Caco-2 (cell line): ENCODE measurements at regions not wholly inside any gene's neighbourhood (a gene's known extent, or its start where the extent isn't known, plus 50 kb on each side); places are given as distances from the start of the nearest gene placed in this dataset.

Experiments used
- BruUV-seq: library from RNA; stranded (reverse); fragments of 400-500 nt; replicated peaks from 2 replicates; lab custom pipeline; 2021; lab: Mats Ljungman, UMichigan
- CTCF ChIA-PET: fragments of 300-600 bp; sonication (Branson Sonifier 250); formaldehyde crosslinking; loops from one replicate; lab custom pipeline; 2022; ENCODE audit warnings: antibody characterized with exemption; lab: Charles Lee
- POLR2A ChIA-PET: fragments of 300-600 bp; sonication (Branson Sonifier 250); formaldehyde crosslinking; loops from one replicate; lab custom pipeline; 2022; ENCODE audit warnings: antibody characterized with exemption; lab: Charles Lee
- DNase-seq, 2 experiments: peaks; one replicate each; pipeline versions ENCODE4 v3.0.0 to v3.0.0-alpha.2; 2020 to 2022
- H3K27me3 ChIP-seq: replicated peaks from 2 replicates; pipeline ENCODE4 v1.6.0; 2011; ENCODE audit warnings: low read length; ENCODE audit not compliant: control insufficient read depth, insufficient read depth
- H3K36me3 ChIP-seq: 2 replicates; pipeline ENCODE4 v1.5.1; 2011; ENCODE audit warnings: low read length; ENCODE audit not compliant: control insufficient read depth, insufficient read depth
- H3K4me1 ChIP-seq: fragments of 250-450 bp; sonication (Bioruptor Pico); 2 replicates; pipeline ENCODE4 v1.5.1; 2020; ENCODE audit warnings: mild to moderate bottlenecking
- H3K4me3 ChIP-seq: 2 replicates; pipeline ENCODE4 v1.5.1; 2011; ENCODE audit warnings: low read depth, mild to moderate bottlenecking, control low read depth, low read length
- H3K9me3 ChIP-seq: fragments of 250-450 bp; sonication (Bioruptor Pico); 2 replicates; pipeline ENCODE4 v1.5.1; 2020; ENCODE audit warnings: mild to moderate bottlenecking, moderate library complexity
- H3K27ac Mint-ChIP-seq: one replicate; pipeline ENCODE4 v1.8.0; 2022; ENCODE audit warnings: mixed read lengths; ENCODE audit not compliant: unreplicated experiment
- H3K27me3 Mint-ChIP-seq: one replicate; pipeline ENCODE4 v1.8.0; 2022; ENCODE audit warnings: mixed read lengths; ENCODE audit not compliant: insufficient read depth, unreplicated experiment
- H3K36me3 Mint-ChIP-seq: one replicate; pipeline ENCODE4 v1.8.0; 2022; ENCODE audit warnings: mild to moderate bottlenecking, mixed read lengths; ENCODE audit not compliant: insufficient read depth, unreplicated experiment
- H3K4me1 Mint-ChIP-seq: one replicate; pipeline ENCODE4 v1.8.0; 2022; ENCODE audit warnings: low read depth, mixed read lengths; ENCODE audit not compliant: unreplicated experiment
- H3K4me3 Mint-ChIP-seq: one replicate; pipeline ENCODE4 v1.8.0; 2022; ENCODE audit warnings: mild to moderate bottlenecking, moderate library complexity, mixed read lengths; ENCODE audit not compliant: unreplicated experiment
- H3K9me3 Mint-ChIP-seq: one replicate; pipeline ENCODE4 v1.8.0; 2022; ENCODE audit warnings: mixed read lengths; ENCODE audit not compliant: unreplicated experiment
- intact Hi-C: fragments of 100-400 bp; cut with micrococcal nuclease; formaldehyde crosslinking; loops from one replicate; pipeline ENCODE4 v1.10.0; 2022; ENCODE audit not compliant: unreplicated experiment
- TF ChIP-seq, protein P1 (sequence below), 2 experiments: fragments of 200-600 bp in 1 of 2; IDR thresholded peaks; 1 replicate in 1 of 2; 2 replicates in 1 of 2; pipeline versions ENCODE4 v1.5.1 to v1.8.0; 2011 to 2022; ENCODE audit warnings: antibody characterized with exemption in 1 of 2, control low read depth in 1 of 2, inconsistent platforms in 1 of 2, low read depth in 1 of 2, low read length in 1 of 2, mild to moderate bottlenecking in 1 of 2, moderate library complexity in 1 of 2; ENCODE audit not compliant: insufficient read depth in 1 of 2, severe bottlenecking in 1 of 2, unreplicated experiment in 1 of 2

DNA sequence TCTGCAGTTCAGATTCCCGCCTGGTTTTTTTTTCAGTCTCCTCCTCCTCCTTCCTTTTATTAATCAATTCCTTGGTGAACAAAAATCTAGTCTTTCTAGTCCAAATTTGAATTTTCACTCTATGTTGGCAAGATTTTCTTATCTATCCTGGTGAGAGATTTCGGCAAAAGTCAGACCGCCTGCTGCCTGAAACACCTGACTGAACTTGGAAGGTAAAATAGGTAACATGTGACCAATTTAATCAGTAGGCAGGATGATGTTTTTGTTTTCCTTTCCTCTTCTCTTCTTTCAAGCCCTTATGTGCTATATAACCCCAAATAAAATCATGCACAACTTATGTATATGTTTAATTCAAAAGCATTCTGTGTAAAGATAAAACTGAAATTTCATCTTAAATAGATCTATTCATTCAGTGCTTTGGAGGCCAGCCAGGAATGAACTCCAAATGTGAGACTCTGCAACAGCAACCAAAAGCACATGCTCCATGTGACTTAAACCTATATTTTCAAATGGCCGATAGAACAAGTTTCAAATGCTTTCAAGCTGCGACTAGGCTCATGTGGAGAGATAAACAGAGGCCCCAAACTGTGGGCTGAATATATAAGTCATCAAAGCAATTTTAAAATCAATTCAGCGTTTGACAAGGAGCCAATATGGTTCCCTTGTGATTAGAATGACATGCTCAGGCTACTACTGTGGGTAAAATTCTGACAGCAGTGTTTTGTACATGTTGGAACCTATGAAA, 100.4 kb upstream of the SEMA6A start:
- no peaks in the 10 kb centered on the region for H3K27me3 ChIP-seq
- Mint-ChIP-seq H3K9me3 (peaks cover 11% of the 10 kb centered on the region), H3K27me3 (no peaks in the 10 kb centered on the region), H3K36me3 (no peaks in the 10 kb centered on the region), H3K4me3 (no peak overlapping the region), H3K4me1 (peaks cover 8% of the 10 kb centered on the region), H3K27ac (no peak overlapping the region)
- no peak for DNase-seq
- no peaks in the 10 kb centered on the region for H3K36me3 ChIP-seq
- no peak overlapping the region for H3K4me3 ChIP-seq
- POLR2A ChIA-PET = no interaction called here
- intact Hi-C loops = no loop called here
- peaks cover 17% of the 10 kb centered on the region for H3K4me1 ChIP-seq
- CTCF ChIA-PET = no interaction called here
- no TSS peak for BruUV-seq
- TF ChIP-seq, protein P1, sequence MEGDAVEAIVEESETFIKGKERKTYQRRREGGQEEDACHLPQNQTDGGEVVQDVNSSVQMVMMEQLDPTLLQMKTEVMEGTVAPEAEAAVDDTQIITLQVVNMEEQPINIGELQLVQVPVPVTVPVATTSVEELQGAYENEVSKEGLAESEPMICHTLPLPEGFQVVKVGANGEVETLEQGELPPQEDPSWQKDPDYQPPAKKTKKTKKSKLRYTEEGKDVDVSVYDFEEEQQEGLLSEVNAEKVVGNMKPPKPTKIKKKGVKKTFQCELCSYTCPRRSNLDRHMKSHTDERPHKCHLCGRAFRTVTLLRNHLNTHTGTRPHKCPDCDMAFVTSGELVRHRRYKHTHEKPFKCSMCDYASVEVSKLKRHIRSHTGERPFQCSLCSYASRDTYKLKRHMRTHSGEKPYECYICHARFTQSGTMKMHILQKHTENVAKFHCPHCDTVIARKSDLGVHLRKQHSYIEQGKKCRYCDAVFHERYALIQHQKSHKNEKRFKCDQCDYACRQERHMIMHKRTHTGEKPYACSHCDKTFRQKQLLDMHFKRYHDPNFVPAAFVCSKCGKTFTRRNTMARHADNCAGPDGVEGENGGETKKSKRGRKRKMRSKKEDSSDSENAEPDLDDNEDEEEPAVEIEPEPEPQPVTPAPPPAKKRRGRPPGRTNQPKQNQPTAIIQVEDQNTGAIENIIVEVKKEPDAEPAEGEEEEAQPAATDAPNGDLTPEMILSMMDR (IDR thresholded peaks at IDR 0.05; ENCODE audit: insufficient read depth in 1 of 2, low read depth in 1 of 2, low read length in 1 of 2, severe bottlenecking in 1 of 2, unreplicated experiment in 1 of 2) = no peak
- no peaks in the 10 kb centered on the region; the same call in 1 of the 2 replicates for H3K9me3 ChIP-seq

DNA sequence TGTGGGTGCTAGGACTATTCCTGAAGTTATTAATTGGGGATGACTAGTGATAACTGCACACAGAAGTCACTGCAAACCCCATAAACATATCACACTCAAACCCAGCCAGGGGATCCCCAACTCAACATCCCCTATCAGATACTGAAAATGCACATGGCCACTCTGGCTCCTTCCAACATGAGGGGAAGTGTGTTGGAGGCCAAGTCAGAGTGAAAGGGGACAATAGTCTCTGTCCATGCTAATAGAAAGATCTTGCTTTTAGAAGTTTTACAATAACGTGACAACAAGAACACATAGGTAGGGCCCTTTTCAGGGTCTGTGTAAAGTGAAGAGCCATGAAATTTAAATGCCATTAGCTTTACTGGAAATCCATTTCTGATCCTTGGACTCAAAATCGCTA, 98.8 kb upstream of the SEMA6A start:
- Histone ChIP-seq H3K4me1 (peaks cover 25% of the 10 kb centered on the region), H3K4me3 (no peak overlapping the region), H3K9me3 (no peaks in the 10 kb centered on the region), H3K27me3 (no peaks in the 10 kb centered on the region), H3K36me3 (no peaks in the 10 kb centered on the region)
- H3K27me3 Mint-ChIP-seq = no peaks in the 10 kb centered on the region
- H3K36me3 Mint-ChIP-seq = no peaks in the 10 kb centered on the region
- BruUV-seq = no TSS peak
- no peak overlapping the region for H3K27ac Mint-ChIP-seq
- TF ChIP-seq, protein P1 (IDR thresholded peaks at IDR 0.05; ENCODE audit: insufficient read depth in 1 of 2, low read depth in 1 of 2, low read length in 1 of 2, severe bottlenecking in 1 of 2, unreplicated experiment in 1 of 2) = no peak
- DNase-seq = no peak
- no peak overlapping the region for H3K4me3 Mint-ChIP-seq
- ChIA-PET CTCF (no interaction called here), POLR2A (no interaction called here)
- peaks cover 11% of the 10 kb centered on the region for H3K9me3 Mint-ChIP-seq
- intact Hi-C loops = no loop called here
- peaks cover 8% of the 10 kb centered on the region for H3K4me1 Mint-ChIP-seq

DNA sequence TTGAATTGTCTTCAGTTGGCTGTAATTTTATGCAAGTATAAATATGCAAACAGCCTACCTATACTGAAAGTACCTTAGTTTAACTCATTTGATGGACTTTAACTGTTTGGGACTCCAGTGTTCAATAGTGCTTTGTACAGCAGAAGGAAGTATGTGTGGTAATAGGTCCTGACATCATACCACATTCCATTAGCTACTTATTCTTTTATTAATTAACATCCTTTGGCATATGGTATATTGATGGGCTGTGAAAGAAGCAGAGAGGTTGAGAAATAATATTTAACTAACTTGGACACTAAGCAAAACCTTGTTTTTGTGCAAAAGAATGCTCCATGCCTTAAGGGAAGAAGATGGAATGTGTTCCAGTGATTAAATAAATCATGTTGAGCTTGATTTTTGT, 97.6 kb upstream of the SEMA6A start:
- Mint-ChIP-seq H3K4me1 (peaks cover 15% of the 10 kb centered on the region), H3K4me3 (no peak overlapping the region)
- POLR2A ChIA-PET = interaction anchor here (0.6 kb wide), 1 partner anchor 446 kb away, joined by 3 read pairs; no protein-coding TSS in a partner anchor

More for the DNA sequence above, 97.6 kb upstream of the SEMA6A start:
- Mint-ChIP-seq H3K9me3 (peaks cover 7% of the 10 kb centered on the region), H3K36me3 (no peaks in the 10 kb centered on the region), H3K27ac (no peak overlapping the region), H3K27me3 (no peaks in the 10 kb centered on the region)
- no peak for DNase-seq
- Histone ChIP-seq H3K27me3 (no peaks in the 10 kb centered on the region), H3K9me3 (no peaks in the 10 kb centered on the region), H3K4me3 (no peak overlapping the region), H3K36me3 (no peaks in the 10 kb centered on the region), H3K4me1 (peaks cover 35% of the 10 kb centered on the region)
- CTCF ChIA-PET = no interaction called here
- TF ChIP-seq, protein P1 (IDR thresholded peaks at IDR 0.05; ENCODE audit: insufficient read depth in 1 of 2, low read depth in 1 of 2, low read length in 1 of 2, severe bottlenecking in 1 of 2, unreplicated experiment in 1 of 2) = no peak
- intact Hi-C loops = no loop called here
- BruUV-seq = no TSS peak
